NCI-H2081 (cell line): ENCODE measurements at regions not wholly inside any gene's neighbourhood (a gene's known extent, or its start where the extent isn't known, plus 50 kb on each side); places are given as distances from the start of the nearest gene placed in this dataset.
"Not testable (repeated sequence)": the region's sequence is repeated elsewhere in the genome, so short reads cannot be mapped to it uniquely, and the experiment has no call there.

Experiments
- DNase-seq, 2 experiments: peaks; one replicate each; lab custom pipeline; 2025; lab: John Stamatoyannopoulos, UW

DNA sequence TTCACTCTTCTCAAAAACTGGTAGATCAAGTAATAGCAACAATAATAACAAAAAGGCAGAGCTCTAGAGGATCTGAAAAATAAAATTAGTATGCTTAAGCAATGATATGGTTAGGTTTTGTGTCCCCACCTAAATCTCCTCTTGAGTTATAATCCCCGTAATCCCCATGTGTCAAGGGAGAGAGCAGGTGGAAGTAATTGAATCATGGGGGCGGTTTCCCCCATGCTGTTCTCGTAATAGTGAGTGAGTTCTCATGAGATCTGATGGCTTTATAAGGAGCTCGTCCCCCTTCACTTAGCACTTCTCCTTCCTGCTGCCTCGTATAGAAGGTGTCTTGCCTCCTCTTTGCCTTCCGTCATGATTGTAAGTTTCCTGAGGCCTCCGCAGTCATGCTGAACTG is 60.2 kb upstream of the ABHD2 start:
- DNase-seq: no peak

GRCh38 chr15:89030311-89030710 is 57.9 kb upstream of the ABHD2 start:
- DNase-seq: no peak

- DNase-seq: not testable (repeated sequence)
Observed at GRCh38 chr15:89031637-89032285, 56.5 kb upstream of the ABHD2 start.

GRCh38 chr15:89034305-89034704 is 54.0 kb upstream of the ABHD2 start:
- DNase-seq: no peak

DNA sequence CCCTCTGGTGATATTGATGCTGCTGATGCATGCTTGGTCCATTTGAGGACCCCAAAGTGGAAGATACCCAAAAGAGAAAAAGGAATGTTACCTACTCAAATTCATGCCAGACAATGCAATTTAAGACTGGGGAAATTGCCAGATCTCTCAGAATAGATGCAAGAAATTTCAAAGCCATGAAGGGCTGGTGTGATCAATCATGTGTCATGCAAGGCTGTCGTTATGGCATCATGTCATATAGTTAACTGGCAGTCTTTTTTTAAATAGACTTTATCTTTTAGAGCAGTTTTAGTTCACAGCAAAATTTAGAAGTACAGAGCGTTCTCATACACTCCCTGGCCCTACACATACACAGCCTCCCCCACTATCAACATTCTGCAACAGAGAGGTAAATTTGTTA is 53.1 kb upstream of the ABHD2 start:
- DNase-seq: no peak

GRCh38 chr15:89035658-89036057 is 52.6 kb upstream of the ABHD2 start:
- DNase-seq: no peak

- DNase-seq: no peak
Observed at GRCh38 chr15:89038146-89038545, 50.1 kb upstream of the ABHD2 start.
